GM21390 (cell line): ENCODE measurements at regions not wholly inside any gene's neighbourhood (a gene's known extent, or its start where the extent isn't known, plus 50 kb on each side); places are given as distances from the start of the nearest gene placed in this dataset.

Source experiments
- ATAC-seq: cut with Tn5 transposase; IDR thresholded peaks from one replicate; pipeline ENCODE4 v1.9.1; 2021; ENCODE audit not compliant: unreplicated experiment

GRCh38 chrY:15162211-15162610, 637.9 kb downstream of the NLGN4Y start:
- no peak for ATAC-seq

- no peak for ATAC-seq
These were observed 655.6 kb downstream of the NLGN4Y start for GRCh38 chrY:15179890-15180289.

- no peak for ATAC-seq
These were observed 704.7 kb downstream of the NLGN4Y start for GRCh38 chrY:15229056-15229455.

GRCh38 chrY:15239596-15240132, 715.3 kb downstream of the NLGN4Y start:
- no peak for ATAC-seq

GRCh38 chrY:15259286-15259685, 735.0 kb downstream of the NLGN4Y start:
- no peak for ATAC-seq

- ATAC-seq: no peak
These were observed 762.2 kb downstream of the NLGN4Y start for GRCh38 chrY:15286572-15286971.

GRCh38 chrY:15289821-15290220, 765.5 kb downstream of the NLGN4Y start:
- no peak for ATAC-seq

- ATAC-seq: no peak
These were observed 768.6 kb downstream of the NLGN4Y start for GRCh38 chrY:15292881-15293280.

GRCh38 chrY:15301879-15302278, 777.5 kb downstream of the NLGN4Y start:
- ATAC-seq: no peak

- ATAC-seq: no peak
These were observed 787.8 kb downstream of the NLGN4Y start for GRCh38 chrY:15312166-15312565.

- ATAC-seq: no peak
These were observed 799.9 kb downstream of the NLGN4Y start for GRCh38 chrY:15324189-15324588.

- no peak for ATAC-seq
These were observed 800.9 kb downstream of the NLGN4Y start for GRCh38 chrY:15325201-15325600.

GRCh38 chrY:15326673-15327072, 802.3 kb downstream of the NLGN4Y start:
- no peak for ATAC-seq

GRCh38 chrY:15328848-15329247, 804.5 kb downstream of the NLGN4Y start:
- ATAC-seq: no peak

GRCh38 chrY:15343522-15343921, 819.2 kb downstream of the NLGN4Y start:
- no peak for ATAC-seq

GRCh38 chrY:15345471-15346155, 821.3 kb downstream of the NLGN4Y start:
- no peak for ATAC-seq

GRCh38 chrY:15349351-15349750, 825.0 kb downstream of the NLGN4Y start:
- no peak for ATAC-seq

- no peak for ATAC-seq
These were observed 831.0 kb downstream of the NLGN4Y start for GRCh38 chrY:15355321-15355720.

GRCh38 chrY:15360471-15360870, 836.1 kb downstream of the NLGN4Y start:
- no peak for ATAC-seq

GRCh38 chrY:15364996-15365395, 840.7 kb downstream of the NLGN4Y start:
- ATAC-seq: no peak

- no peak for ATAC-seq
These were observed 844.5 kb downstream of the NLGN4Y start for GRCh38 chrY:15368786-15369185.

GRCh38 chrY:15385178-15385577, 860.8 kb downstream of the NLGN4Y start:
- ATAC-seq: no peak
